CD4-positive, alpha-beta T cell treated with Interleukin-4 for 1 hour (primary cell): ENCODE measurements at regions not wholly inside any gene's neighbourhood (a gene's known extent, or its start where the extent isn't known, plus 50 kb on each side); places are given as distances from the start of the nearest gene placed in this dataset.
"Not testable (repeated sequence)": the region's sequence is repeated elsewhere in the genome, so short reads cannot be mapped to it uniquely, and the experiment has no call there.

Experiments used
- DNase-seq, 2 donors: peaks; one replicate each; pipeline ENCODE4 v3.0.0-alpha.2; 2020 to 2022

DNA sequence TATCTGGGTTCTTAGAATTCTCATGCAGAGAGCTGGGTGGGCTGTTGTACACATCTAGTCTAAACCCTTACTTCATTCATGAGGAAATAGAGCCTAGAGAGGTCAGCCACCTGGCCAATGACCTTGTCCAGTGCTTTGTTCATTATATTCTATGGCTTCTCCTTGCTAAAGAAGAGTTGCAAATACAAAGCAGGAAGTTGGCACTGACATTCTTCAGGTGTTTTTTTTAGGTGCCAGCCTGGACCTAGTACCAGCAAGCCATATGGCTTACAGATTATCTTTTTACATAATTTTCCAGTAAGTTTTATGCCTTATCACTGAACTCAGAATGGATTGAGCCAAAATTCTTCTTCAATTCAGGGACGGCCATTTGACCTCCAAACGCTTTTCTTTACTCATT lies 54.7 kb upstream of the PGM2 start:
- DNase-seq, result no peak

GRCh38 chr4:37770016-37770415 lies 56.5 kb upstream of the PGM2 start:
- DNase-seq, result no peak

DNA sequence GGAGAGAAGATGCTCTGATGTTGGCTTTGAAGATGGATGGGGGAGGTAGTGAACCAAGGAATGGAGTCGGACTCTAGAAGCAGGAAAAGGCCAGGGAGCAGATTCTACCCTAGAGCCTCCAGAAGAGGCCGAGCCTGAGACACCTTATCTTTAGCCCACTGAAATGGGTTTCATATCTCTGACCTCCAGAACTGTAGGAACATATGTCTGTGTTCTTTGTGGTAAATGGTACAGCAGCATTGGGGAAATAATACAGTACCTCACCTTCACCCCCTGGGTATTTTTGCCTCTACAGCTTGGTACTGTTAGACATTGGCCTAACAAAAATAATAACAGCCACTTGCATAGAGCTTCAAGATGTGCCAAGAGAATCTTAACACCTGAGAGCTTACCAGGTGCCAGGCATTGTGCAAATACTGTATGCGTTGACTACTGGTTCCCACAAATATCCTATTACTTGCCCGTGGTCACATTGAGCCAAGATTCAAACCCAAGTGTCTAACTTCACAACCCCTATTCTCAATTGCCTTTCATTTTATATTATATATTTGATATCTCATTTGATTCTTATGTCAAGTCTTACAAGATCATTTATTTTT lies 57.0 kb upstream of the PGM2 start:
- no peak for DNase-seq

GRCh38 chr4:37767546-37767945 lies 58.9 kb upstream of the PGM2 start:
- no peak for DNase-seq

- DNase-seq, result no peak
Observed at GRCh38 chr4:37767019-37767418, 59.5 kb upstream of the PGM2 start.

DNA sequence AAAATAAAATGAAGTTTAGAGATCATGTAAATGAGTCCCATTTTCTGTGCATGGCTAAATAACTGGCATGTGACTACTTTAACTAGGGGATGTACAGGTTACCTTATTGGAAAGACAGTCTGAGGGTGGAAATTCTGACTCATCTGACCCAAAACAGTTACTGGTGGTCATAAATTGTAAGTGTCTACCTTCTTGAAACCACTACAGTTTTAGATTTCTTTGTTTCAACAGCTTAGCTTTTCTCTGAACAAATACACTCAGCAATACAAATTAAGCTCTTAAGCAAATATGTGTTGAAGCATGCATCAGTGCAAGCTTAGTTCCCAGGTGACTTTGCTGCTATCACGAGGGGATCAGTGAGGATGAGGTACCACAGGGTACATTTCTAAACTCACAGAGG lies 60.7 kb upstream of the PGM2 start:
- no peak for DNase-seq

GRCh38 chr4:37763831-37764230 lies 62.7 kb upstream of the PGM2 start:
- DNase-seq, result no peak

DNA sequence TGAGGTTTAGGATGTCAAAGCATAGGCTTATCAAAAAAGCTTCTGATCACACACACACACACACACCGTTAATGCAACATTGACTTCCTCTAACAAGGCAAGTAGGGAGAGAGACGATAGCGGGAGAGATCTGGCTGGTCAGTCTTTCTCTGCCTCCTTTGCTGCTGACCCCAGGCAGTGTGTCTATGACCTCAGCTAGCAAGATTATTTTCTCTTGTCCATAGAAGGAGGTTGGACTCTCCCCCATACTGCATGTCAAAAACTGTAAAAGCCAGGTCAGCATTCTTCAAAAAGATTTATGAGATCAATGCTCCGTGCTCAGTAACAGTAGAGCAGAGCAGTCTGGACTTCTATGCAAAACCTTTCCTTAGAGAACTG lies 63.5 kb upstream of the PGM2 start:
- no peak for DNase-seq

DNA sequence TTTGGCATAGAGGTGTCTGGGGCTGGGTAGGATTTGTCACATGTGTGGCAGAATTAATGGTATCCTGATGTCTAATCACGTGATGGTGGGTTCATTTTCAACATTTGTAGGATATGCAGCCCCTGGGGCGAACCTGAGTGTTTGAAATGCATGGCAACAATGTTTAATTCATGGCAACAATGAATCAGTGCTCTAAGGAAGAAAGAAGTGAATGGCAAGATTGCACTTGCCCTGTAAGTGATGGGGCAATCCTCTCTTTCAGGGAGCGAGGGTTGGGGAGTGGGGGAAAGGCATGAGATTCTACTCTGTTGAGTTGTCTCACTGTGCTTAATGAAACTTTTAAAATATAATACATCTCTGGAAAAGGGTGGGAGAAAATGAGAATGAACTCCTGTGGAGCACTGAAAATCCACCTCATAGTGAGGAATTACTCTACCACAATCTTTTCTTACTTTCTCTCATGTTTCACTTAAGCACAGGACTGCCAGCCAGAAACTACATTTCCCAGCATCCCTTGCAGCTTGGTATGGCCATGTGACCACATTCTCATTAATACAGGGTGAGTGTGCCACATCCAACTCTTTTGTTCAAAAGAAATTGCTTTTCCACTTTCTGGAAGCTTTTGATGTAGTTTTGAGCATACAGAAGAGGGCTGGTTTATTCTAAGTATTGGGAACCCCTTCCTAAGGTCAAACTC lies 64.0 kb upstream of the PGM2 start:
- peak in 1 of 2 donors; percentile 31 for DNase-seq

GRCh38 chr4:37760840-37761239 lies 65.6 kb upstream of the PGM2 start:
- no peak for DNase-seq

GRCh38 chr4:37759833-37760232 lies 66.7 kb upstream of the PGM2 start:
- DNase-seq, result no peak

DNA sequence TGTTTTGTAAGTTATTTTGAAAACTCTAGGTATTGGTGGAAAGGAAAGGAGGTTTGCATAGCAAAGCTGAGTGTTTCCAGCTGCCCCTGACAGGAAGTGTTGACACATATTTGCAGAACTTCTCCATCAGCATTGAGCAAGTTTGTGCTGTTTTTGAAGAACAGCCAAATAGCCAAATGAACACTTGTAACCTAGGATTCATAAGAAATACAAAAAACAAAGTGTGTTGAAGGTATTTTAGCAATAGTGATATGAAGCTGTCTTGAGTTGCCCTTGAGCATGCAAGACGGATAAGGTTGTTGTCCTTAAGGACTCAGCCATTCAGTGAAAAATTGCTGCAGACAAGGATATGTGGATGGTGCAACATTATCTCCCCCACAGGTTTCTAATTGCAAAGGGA lies 68.3 kb upstream of the PGM2 start:
- peak; percentile 25 to 52 for DNase-seq

GRCh38 chr4:37757761-37758160 lies 68.7 kb upstream of the PGM2 start:
- no peak for DNase-seq

- DNase-seq, result no peak
Observed at GRCh38 chr4:37757121-37757520, 69.4 kb upstream of the PGM2 start.

DNA sequence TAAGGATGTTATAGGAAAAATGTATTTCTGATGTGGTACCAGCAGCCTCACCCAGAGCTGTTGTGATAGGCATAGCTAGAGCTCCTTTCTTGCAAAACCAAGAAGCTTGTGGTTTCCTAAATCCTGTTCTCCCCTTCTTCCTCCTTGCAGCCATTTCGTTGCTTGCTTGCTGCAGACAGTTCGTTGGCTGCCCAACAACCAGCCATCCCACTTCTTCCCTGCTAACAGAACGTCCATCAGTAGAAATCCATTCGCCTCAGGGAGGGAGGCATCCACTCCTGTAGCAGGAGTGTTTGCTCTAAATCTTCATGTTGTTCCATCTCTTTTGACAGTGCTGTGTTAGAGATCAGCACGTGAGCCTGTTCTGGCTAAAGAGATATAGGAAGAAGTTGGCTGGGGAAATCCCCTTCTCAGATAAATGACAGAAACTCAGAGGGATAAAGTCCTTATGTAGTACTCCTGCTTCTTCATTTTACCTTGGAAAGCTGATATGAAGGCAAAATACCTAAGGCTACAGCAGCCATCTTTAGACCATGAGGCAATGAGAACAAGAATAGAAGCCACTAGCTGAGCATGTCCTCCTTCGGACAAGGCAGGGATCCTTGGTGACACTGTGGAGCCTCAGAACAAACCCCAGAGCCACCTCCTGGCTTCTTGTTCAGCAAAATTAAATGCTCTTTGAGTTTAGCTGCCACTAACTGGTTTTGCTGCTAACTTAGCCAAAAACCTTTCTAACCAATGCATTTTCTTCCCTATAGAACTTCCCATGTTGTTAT lies 68.4 kb upstream of the RELL1 start:
- DNase-seq, result no peak

GRCh38 chr4:37749398-37749988 lies 63.3 kb upstream of the RELL1 start:
- DNase-seq, result no peak

DNA sequence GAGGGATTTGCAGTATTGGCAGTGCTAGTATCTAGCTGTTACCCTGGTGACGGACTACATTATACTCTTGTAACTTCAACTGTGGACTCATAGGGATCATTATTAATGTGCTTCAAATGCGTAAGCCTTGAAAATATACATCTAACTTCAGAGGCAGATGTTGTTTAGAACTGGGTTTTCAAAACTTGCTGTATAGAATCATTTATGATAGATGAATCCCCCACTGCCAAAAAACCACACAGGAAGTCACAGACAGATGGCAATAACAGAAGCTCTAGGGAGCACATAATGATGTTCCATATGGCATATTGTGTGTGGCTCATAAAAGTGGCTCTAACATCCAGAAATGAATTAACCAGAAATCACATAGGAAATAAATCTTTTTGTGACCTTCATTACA lies 62.3 kb upstream of the RELL1 start:
- no peak for DNase-seq

DNA sequence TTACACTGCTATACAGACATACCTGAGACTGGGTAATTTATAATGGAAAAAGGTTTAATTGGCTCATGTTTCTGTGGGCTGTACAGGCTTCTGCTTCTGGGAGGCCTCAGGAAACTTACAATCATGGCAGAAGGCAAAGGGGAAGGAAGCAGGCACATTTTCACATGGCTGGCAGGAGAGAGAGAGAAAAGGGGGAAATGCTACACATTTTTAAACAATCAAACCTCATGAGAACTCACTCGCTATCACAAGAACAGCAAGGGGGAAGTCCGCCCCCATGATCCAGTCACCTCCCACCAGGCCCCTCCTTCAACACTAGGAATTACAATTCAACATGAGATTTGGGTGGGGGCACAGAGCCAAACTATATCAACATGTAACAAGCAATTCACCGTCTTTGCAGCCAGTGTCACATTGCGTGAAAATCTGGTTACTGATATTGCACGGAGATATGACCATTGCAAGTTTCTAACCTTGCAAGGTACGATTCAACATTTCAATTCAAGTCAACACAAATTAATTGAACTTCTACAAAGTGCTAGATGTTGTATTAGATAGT lies 61.7 kb upstream of the RELL1 start:
- DNase-seq, result no peak

GRCh38 chr4:37746852-37747251 lies 60.7 kb upstream of the RELL1 start:
- DNase-seq, result not testable (repeated sequence)

DNA sequence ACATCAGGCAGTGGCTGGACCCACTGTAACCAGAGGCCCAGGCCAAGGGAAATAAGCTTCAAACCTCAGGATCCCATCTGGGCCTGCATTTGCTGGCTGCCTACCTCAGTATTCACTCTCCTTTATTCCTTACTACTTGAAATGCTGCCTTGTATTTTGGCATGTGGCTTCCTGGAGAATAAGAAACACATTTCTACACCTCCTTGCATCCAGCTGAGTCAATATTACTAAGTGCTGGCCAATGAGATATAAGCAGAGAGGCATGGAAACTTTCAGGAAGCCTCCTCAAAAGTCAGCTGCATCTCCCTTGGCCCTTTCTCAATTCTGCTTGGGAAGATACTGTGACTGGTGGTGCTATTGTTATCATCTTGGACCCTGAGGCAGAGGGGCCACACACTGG lies 59.8 kb upstream of the RELL1 start:
- DNase-seq, result no peak

DNA sequence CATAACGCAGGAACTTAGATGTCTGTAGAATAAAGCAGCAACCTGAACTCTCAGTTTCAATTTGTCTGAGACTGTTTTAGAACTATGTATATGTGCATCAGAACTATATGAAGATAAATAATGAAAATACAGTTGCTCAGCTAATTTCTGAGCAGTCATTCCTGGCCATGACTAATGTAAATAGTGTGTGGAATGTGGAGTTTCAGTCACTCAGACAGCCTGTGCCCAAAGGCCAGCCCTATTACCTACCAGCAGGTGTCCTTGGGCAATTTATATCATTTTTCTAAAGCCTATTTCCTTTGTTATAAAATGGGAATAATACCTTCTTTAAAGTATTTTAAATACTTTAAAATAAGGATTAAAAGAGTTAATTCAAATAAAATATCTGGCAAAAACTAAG lies 56.0 kb upstream of the RELL1 start:
- DNase-seq, result no peak

- no peak for DNase-seq
Observed at GRCh38 chr4:37741564-37741963, 55.4 kb upstream of the RELL1 start.

- DNase-seq, result no peak
Observed at GRCh38 chr4:37740546-37740945, 54.4 kb upstream of the RELL1 start.

GRCh38 chr4:37737466-37737865 lies 51.3 kb upstream of the RELL1 start:
- DNase-seq, result no peak
